Uterus (tissue), 2 donors: ENCODE measurements at regions not wholly inside any gene's neighbourhood (a gene's known extent, or its start where the extent isn't known, plus 50 kb on each side); places are given as distances from the start of the nearest gene placed in this dataset.

Source experiments
- CTCF ChIP-seq, 4 experiments: fragments of 200-600 bp in 2 of 4; fragments of 450-650 bp in 2 of 4; sonication (generic) in 2 of 4; IDR thresholded peaks; one replicate each; pipeline ENCODE4 v1.5.1; 2016 to 2019; ENCODE audit warnings: antibody characterized with exemption in 4 of 4, mild to moderate bottlenecking in 2 of 4, moderate library complexity in 1 of 4
- POLR2A ChIP-seq, 2 donors: fragments of 450-650 bp; IDR thresholded peaks; one replicate each; pipeline ENCODE4 v1.6.1; 2016; ENCODE audit warnings: antibody characterized with exemption in 2 of 2, mild to moderate bottlenecking in 1 of 2, moderate library complexity in 1 of 2

GRCh38 chr6:140062043-140063020 lies 687.9 kb upstream of the CITED2 start:
- TF ChIP-seq CTCF (IDR thresholded peaks at IDR 0.05) (no peak), POLR2A (IDR thresholded peaks at IDR 0.05) (no peak)
